ENCODE measurements at regions not wholly inside any gene's neighbourhood (a gene's known extent, or its start where the extent isn't known, plus 50 kb on each side); places are given as distances from the start of the nearest gene placed in this dataset.

DNA sequence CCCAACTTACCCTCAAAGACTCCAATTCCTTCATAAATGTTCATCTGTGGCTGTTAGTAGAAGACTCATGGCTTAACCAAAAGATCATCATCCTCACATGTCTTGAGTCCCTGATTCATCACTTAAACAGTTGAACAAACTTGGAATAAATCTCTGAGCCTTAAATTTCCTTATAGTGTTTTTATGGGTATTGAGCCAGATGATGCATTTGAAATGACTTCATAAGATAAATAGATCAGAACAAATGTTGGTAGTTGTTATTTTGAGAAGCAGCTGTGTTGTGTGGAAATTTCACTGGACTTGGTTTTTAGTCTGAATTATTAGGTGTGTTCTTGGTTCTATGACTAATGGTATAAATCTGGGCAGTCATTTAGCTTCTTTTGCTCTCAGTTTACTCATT, 236.2 kb downstream of the NNT start:
- TF ChIP-seq, protein P1, sequence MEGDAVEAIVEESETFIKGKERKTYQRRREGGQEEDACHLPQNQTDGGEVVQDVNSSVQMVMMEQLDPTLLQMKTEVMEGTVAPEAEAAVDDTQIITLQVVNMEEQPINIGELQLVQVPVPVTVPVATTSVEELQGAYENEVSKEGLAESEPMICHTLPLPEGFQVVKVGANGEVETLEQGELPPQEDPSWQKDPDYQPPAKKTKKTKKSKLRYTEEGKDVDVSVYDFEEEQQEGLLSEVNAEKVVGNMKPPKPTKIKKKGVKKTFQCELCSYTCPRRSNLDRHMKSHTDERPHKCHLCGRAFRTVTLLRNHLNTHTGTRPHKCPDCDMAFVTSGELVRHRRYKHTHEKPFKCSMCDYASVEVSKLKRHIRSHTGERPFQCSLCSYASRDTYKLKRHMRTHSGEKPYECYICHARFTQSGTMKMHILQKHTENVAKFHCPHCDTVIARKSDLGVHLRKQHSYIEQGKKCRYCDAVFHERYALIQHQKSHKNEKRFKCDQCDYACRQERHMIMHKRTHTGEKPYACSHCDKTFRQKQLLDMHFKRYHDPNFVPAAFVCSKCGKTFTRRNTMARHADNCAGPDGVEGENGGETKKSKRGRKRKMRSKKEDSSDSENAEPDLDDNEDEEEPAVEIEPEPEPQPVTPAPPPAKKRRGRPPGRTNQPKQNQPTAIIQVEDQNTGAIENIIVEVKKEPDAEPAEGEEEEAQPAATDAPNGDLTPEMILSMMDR (IDR thresholded peaks at IDR 0.05): no peak
- TF ChIP-seq EP300 (IDR thresholded peaks at IDR 0.05): no peak
- TF ChIP-seq, protein P2, sequence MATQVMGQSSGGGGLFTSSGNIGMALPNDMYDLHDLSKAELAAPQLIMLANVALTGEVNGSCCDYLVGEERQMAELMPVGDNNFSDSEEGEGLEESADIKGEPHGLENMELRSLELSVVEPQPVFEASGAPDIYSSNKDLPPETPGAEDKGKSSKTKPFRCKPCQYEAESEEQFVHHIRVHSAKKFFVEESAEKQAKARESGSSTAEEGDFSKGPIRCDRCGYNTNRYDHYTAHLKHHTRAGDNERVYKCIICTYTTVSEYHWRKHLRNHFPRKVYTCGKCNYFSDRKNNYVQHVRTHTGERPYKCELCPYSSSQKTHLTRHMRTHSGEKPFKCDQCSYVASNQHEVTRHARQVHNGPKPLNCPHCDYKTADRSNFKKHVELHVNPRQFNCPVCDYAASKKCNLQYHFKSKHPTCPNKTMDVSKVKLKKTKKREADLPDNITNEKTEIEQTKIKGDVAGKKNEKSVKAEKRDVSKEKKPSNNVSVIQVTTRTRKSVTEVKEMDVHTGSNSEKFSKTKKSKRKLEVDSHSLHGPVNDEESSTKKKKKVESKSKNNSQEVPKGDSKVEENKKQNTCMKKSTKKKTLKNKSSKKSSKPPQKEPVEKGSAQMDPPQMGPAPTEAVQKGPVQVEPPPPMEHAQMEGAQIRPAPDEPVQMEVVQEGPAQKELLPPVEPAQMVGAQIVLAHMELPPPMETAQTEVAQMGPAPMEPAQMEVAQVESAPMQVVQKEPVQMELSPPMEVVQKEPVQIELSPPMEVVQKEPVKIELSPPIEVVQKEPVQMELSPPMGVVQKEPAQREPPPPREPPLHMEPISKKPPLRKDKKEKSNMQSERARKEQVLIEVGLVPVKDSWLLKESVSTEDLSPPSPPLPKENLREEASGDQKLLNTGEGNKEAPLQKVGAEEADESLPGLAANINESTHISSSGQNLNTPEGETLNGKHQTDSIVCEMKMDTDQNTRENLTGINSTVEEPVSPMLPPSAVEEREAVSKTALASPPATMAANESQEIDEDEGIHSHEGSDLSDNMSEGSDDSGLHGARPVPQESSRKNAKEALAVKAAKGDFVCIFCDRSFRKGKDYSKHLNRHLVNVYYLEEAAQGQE (IDR thresholded peaks at IDR 0.05): no peak
